Panc1 (cell line): ENCODE measurements at regions not wholly inside any gene's neighbourhood (a gene's known extent, or its start where the extent isn't known, plus 50 kb on each side); places are given as distances from the start of the nearest gene placed in this dataset.

Source experiments
- ATAC-seq: fragments of 200-7000 bp; cut with Tn5 transposase; 2 replicates; pipeline ENCODE4 v1.9.1; 2020; ENCODE audit warnings: mild to moderate bottlenecking, moderate library complexity
- BruUV-seq: library from RNA; stranded (reverse); fragments of 400-500 nt; replicated peaks from 2 replicates; lab custom pipeline; 2021; lab: Mats Ljungman, UMichigan
- CTCF ChIA-PET: fragments of 300-600 bp; sonication (Branson Sonifier 250); formaldehyde crosslinking; loops from one replicate; lab custom pipeline; 2022; ENCODE audit warnings: antibody characterized with exemption; lab: Charles Lee
- POLR2A ChIA-PET: fragments of 300-600 bp; sonication (Branson Sonifier 250); formaldehyde crosslinking; loops from one replicate; lab custom pipeline; 2022; ENCODE audit warnings: antibody characterized with exemption; lab: Charles Lee
- DNase-seq: peaks from one replicate; pipeline ENCODE4 v3.0.0-alpha.2; 2010; ENCODE audit warnings: low read depth, low spot score
- H3K27ac ChIP-seq: 2 replicates; pipeline ENCODE4 v1.5.1; 2011; ENCODE audit warnings: mild to moderate bottlenecking, low read length, inconsistent platforms
- H3K27me3 ChIP-seq: fragments of 200-500 bp; sonication (Bioruptor generic); 2 replicates; pipeline ENCODE4 v1.6.0; 2014; ENCODE audit warnings: low read length, inconsistent platforms; ENCODE audit not compliant: control insufficient read depth, insufficient read depth
- H3K36me3 ChIP-seq: fragments of 200-500 bp; sonication (Bioruptor generic); 2 replicates; pipeline ENCODE4 v1.5.1; 2014; ENCODE audit warnings: inconsistent platforms, mild to moderate bottlenecking, low read length, moderate library complexity; ENCODE audit not compliant: control insufficient read depth, insufficient read depth
- H3K4me1 ChIP-seq: 2 replicates; pipeline ENCODE4 v1.5.1; 2011; ENCODE audit warnings: inconsistent platforms, mild to moderate bottlenecking, low read length, moderate library complexity; ENCODE audit not compliant: control insufficient read depth, insufficient read depth
- H3K4me3 ChIP-seq, 2 experiments: 2 replicates each; pipeline ENCODE4 v1.5.1; 2011 to 2012; ENCODE audit warnings: low read depth in 2 of 2, low read length in 2 of 2, mild to moderate bottlenecking in 2 of 2, inconsistent platforms in 1 of 2, moderate library complexity in 1 of 2
- H3K9me3 ChIP-seq: fragments of 200-500 bp; sonication (Bioruptor generic); 2 replicates; pipeline ENCODE4 v1.5.1; 2014; ENCODE audit warnings: low read depth, mild to moderate bottlenecking, inconsistent platforms, low read length, moderate library complexity; ENCODE audit not compliant: control insufficient read depth, insufficient read depth
- CTCF ChIP-seq: fragments of 450-650 bp; IDR thresholded peaks from 2 replicates; pipeline ENCODE4 v1.5.1; 2017; ENCODE audit warnings: mild to moderate bottlenecking
- POLR2AphosphoS5 ChIP-seq: IDR thresholded peaks from 2 replicates; pipeline ENCODE4 v1.6.1; 2012; ENCODE audit warnings: mild to moderate bottlenecking, low read depth, low read length, moderate library complexity
- REST ChIP-seq, 2 experiments: IDR thresholded peaks; 2 replicates each; pipeline ENCODE4 v1.6.1; 2011 to 2012; ENCODE audit warnings: low read depth in 2 of 2, control low read depth in 1 of 2, low read length in 1 of 2, mild to moderate bottlenecking in 1 of 2, moderate library complexity in 1 of 2; ENCODE audit not compliant: insufficient read depth in 1 of 2
- SIN3A ChIP-seq: IDR thresholded peaks from 2 replicates; pipeline ENCODE4 v1.6.1; 2012; ENCODE audit warnings: low read depth, mild to moderate bottlenecking, low read length, moderate library complexity, borderline replicate concordance; ENCODE audit not compliant: insufficient read depth
- TCF7L2 ChIP-seq: IDR thresholded peaks from 2 replicates; pipeline ENCODE4 v1.6.1; 2011; ENCODE audit warnings: mild to moderate bottlenecking, low read depth, low read length, inconsistent platforms
- in situ Hi-C: cut with HindIII; loops from 2 replicates; pipeline ENCODE4 v1.10.0; 2016; ENCODE audit warnings: low sequenced_read_pairs, low pct_unique_long_range_greater_than_20kb
- intact Hi-C: fragments of 100-400 bp; cut with micrococcal nuclease; formaldehyde crosslinking; loops from one replicate; pipeline ENCODE4 v1.10.0; 2022; ENCODE audit not compliant: unreplicated experiment

GRCh38 chr12:87381742-87382141, 647.5 kb downstream of the C12orf50 start:
- ATAC-seq: no peak
- no peak for TF ChIP-seq TCF7L2
- TF ChIP-seq POLR2AphosphoS5: no peak
- no peak for TF ChIP-seq SIN3A
- TF ChIP-seq CTCF: no peak
- no peak for TF ChIP-seq REST (IDR thresholded peaks at IDR 0.05; ENCODE audit: insufficient read depth in 1 of 2, low read depth in 2 of 2, low read length in 1 of 2)
- Histone ChIP-seq H3K4me1 (no peaks in the 10 kb centered on the region), H3K36me3 (no peaks in the 10 kb centered on the region), H3K9me3 (no peaks in the 10 kb centered on the region), H3K27ac (no peak overlapping the region), H3K27me3 (no peaks in the 10 kb centered on the region), H3K4me3 (no peak overlapping the region)
- CTCF ChIA-PET: no interaction called here
- intact Hi-C loops: no loop called here
- no TSS peak for BruUV-seq
- POLR2A ChIA-PET: no interaction called here
- in situ Hi-C loops: no loop called here
- no peak for DNase-seq

- DNase-seq: no peak
- H3K4me1 ChIP-seq: no peaks in the 10 kb centered on the region
- no peaks in the 10 kb centered on the region for H3K27me3 ChIP-seq
- ATAC-seq: no peak
- in situ Hi-C loops: no loop called here
- POLR2A ChIA-PET: no interaction called here
- intact Hi-C loops: no loop called here
- no peaks in the 10 kb centered on the region for H3K36me3 ChIP-seq
- CTCF ChIA-PET: no interaction called here
- BruUV-seq: no TSS peak
- H3K27ac ChIP-seq: no peak overlapping the region
- no peak overlapping the region for H3K4me3 ChIP-seq
- peaks cover 13% of the 10 kb centered on the region; the same call in 1 of the 2 replicates for H3K9me3 ChIP-seq
- TF ChIP-seq REST (IDR thresholded peaks at IDR 0.05; ENCODE audit: insufficient read depth in 1 of 2, low read depth in 2 of 2, low read length in 1 of 2) (no peak), POLR2AphosphoS5 (no peak), CTCF (no peak), TCF7L2 (no peak)
These were observed 650.7 kb downstream of the C12orf50 start for GRCh38 chr12:87378526-87378925.
